DND-41 (cell line): ENCODE measurements at regions not wholly inside any gene's neighbourhood (a gene's known extent, or its start where the extent isn't known, plus 50 kb on each side); places are given as distances from the start of the nearest gene placed in this dataset.

Experiments used
- ATAC-seq: fragments of 200-7000 bp; cut with Tn5 transposase; 3 replicates; pipeline ENCODE4 v1.9.1; 2021; ENCODE audit warnings: low read depth; ENCODE audit not compliant: insufficient read depth
- DNase-seq: peaks from one replicate; pipeline ENCODE4 v3.0.0-alpha.2; 2020
- H2AFZ ChIP-seq: 2 replicates; pipeline ENCODE4 v1.6.0; 2012; ENCODE audit warnings: low read depth, low read length
- H3K27ac ChIP-seq: 2 replicates; pipeline ENCODE4 v1.5.1; 2012; ENCODE audit warnings: low read length, inconsistent platforms
- H3K27me3 ChIP-seq: fragments of 200-600 bp; sonication (generic); 2 replicates; pipeline ENCODE4 v1.6.0; 2012; ENCODE audit warnings: low read length, mild to moderate bottlenecking, inconsistent platforms; ENCODE audit not compliant: insufficient read depth, poor library complexity
- H3K36me3 ChIP-seq: 2 replicates; pipeline ENCODE4 v1.5.1; 2012; ENCODE audit warnings: low read length, inconsistent platforms; ENCODE audit not compliant: insufficient read depth
- H3K4me1 ChIP-seq: 2 replicates; pipeline ENCODE4 v1.5.1; 2012; ENCODE audit warnings: mild to moderate bottlenecking, low read length; ENCODE audit not compliant: insufficient read depth
- H3K4me2 ChIP-seq: 2 replicates; pipeline ENCODE4 v1.6.0; 2012; ENCODE audit warnings: mild to moderate bottlenecking, moderate library complexity, low read length, inconsistent platforms; ENCODE audit not compliant: insufficient read depth
- H3K4me3 ChIP-seq, 2 experiments: fragments of 200-600 bp in 1 of 2; shearing (Covaris generic) in 1 of 2; 2 replicates each; pipeline ENCODE4 v1.5.1; 2012 to 2016; ENCODE audit warnings: inconsistent platforms in 2 of 2, low read length in 2 of 2, mild to moderate bottlenecking in 2 of 2, low read depth in 1 of 2, moderate library complexity in 1 of 2
- H3K79me2 ChIP-seq: 2 replicates; pipeline ENCODE4 v1.6.0; 2012; ENCODE audit warnings: low read length, inconsistent platforms; ENCODE audit not compliant: insufficient read depth
- H3K9ac ChIP-seq: 2 replicates; pipeline ENCODE4 v1.6.0; 2012; ENCODE audit warnings: low read depth, mild to moderate bottlenecking, inconsistent platforms, low read length, moderate library complexity
- H3K9me3 ChIP-seq: 2 replicates; pipeline ENCODE4 v1.5.1; 2012; ENCODE audit warnings: low read length, moderate library complexity, mild to moderate bottlenecking, inconsistent platforms; ENCODE audit not compliant: insufficient read depth, severe bottlenecking
- H4K20me1 ChIP-seq: 2 replicates; pipeline ENCODE4 v1.6.0; 2012; ENCODE audit warnings: low read length; ENCODE audit not compliant: insufficient read depth
- CTCF ChIP-seq: IDR thresholded peaks from 2 replicates; pipeline ENCODE4 v1.5.1; 2012; ENCODE audit warnings: borderline replicate concordance, low read length, moderate library complexity, mild to moderate bottlenecking; ENCODE audit not compliant: poor library complexity, severe bottlenecking; ENCODE audit errors: extremely low read depth
- EZH2 ChIP-seq: IDR thresholded peaks from 3 replicates; pipeline ENCODE4 v1.6.1; 2012; ENCODE audit warnings: borderline replicate concordance, low read depth, mild to moderate bottlenecking, moderate library complexity, low read length, inconsistent platforms; ENCODE audit not compliant: severe bottlenecking

GRCh38 chr13:102932331-102932730 lies 86.5 kb downstream of the ERCC5 start:
- TF ChIP-seq CTCF (no peak), EZH2 (no peak)
- H3K9me3 ChIP-seq: no peaks in the 10 kb centered on the region
- H3K4me1 ChIP-seq: no peaks in the 10 kb centered on the region
- H3K36me3 ChIP-seq: no peaks in the 10 kb centered on the region
- no peak overlapping the region for H2AFZ ChIP-seq
- no peak overlapping the region for H3K27ac ChIP-seq
- DNase-seq (no peak), ATAC-seq (no peak)
- no peaks in the 10 kb centered on the region for H3K79me2 ChIP-seq
- H3K27me3 ChIP-seq: no peaks in the 10 kb centered on the region
- H4K20me1 ChIP-seq: no peaks in the 10 kb centered on the region
- no peak overlapping the region for H3K4me2 ChIP-seq
- H3K4me3 ChIP-seq: no peak overlapping the region
- H3K9ac ChIP-seq: no peak overlapping the region

- ATAC-seq (no peak), DNase-seq (no peak)
- no peaks in the 10 kb centered on the region for H3K36me3 ChIP-seq
- H3K27me3 ChIP-seq: no peaks in the 10 kb centered on the region
- no peak overlapping the region for H3K27ac ChIP-seq
- no peaks in the 10 kb centered on the region for H3K9me3 ChIP-seq
- no peaks in the 10 kb centered on the region for H4K20me1 ChIP-seq
- H2AFZ ChIP-seq: no peak overlapping the region
- no peak overlapping the region for H3K4me3 ChIP-seq
- no peaks in the 10 kb centered on the region for H3K79me2 ChIP-seq
- H3K4me2 ChIP-seq: no peak overlapping the region
- H3K4me1 ChIP-seq: no peaks in the 10 kb centered on the region
- H3K9ac ChIP-seq: no peak overlapping the region
- TF ChIP-seq CTCF (no peak), EZH2 (no peak)
Observed at GRCh38 chr13:102930566-102930965, 84.7 kb downstream of the ERCC5 start.

GRCh38 chr13:102928941-102929675 lies 83.3 kb downstream of the ERCC5 start:
- Histone ChIP-seq H3K4me3 (no peak overlapping the region), H4K20me1 (no peaks in the 10 kb centered on the region), H3K27ac (no peak overlapping the region), H3K9me3 (no peaks in the 10 kb centered on the region), H3K4me1 (no peaks in the 10 kb centered on the region), H3K79me2 (no peaks in the 10 kb centered on the region), H3K9ac (no peak overlapping the region), H2AFZ (no peak overlapping the region), H3K36me3 (no peaks in the 10 kb centered on the region), H3K4me2 (no peak overlapping the region), H3K27me3 (no peaks in the 10 kb centered on the region)
- DNase-seq: no peak
- no peak for ATAC-seq
- TF ChIP-seq EZH2 (no peak), CTCF (no peak)
